GM21825 (cell line): ENCODE measurements at regions not wholly inside any gene's neighbourhood (a gene's known extent, or its start where the extent isn't known, plus 50 kb on each side); places are given as distances from the start of the nearest gene placed in this dataset.

ENCODE experiments used
- ATAC-seq: cut with Tn5 transposase; IDR thresholded peaks from one replicate; pipeline ENCODE4 v1.9.1; 2021; ENCODE audit warnings: mild to moderate bottlenecking, moderate library complexity; ENCODE audit not compliant: unreplicated experiment

DNA sequence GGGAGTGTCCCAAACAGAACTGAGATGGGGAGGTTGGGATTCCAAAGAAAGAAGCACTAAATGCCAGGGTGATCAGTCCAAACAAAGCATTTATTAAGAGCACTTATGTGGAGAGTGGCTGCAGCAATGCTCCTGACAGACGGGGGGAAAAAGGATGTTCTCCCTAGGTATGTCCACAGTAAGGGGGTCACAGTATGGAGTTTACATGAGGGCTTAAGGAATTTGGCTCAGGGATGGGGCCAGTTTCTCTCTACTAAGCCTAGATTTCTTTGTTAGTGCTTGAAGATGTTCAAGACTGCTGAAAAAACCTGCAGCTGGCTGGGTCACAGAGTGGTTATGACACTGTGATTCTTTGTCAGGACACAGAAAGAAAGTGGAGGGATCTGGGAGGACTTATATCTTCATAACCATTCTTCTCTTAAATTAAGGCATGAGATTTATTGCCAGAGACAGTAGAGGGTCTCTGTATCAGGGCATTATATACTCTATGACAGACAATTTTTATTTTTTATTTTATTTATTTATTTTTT lies 1468.0 kb downstream of the C4orf33 start:
- ATAC-seq = no peak

DNA sequence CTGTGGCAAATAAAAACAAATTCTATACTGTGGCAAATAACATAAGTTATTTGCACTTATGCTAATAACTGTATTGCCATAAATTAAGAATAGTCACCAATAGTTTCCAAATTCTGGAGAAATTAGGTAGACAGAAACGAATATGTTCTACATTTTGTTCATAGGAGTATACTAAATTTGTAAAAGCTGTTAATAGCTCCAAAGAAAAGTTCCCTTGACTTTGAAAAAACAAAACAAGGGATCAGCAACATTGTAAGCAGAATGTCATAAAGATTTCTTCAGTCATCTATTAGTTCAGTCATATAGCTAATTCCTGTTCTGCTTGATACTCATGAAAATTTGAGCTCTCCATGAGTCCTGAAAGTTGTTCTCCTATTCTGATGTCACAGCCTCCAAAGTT lies 1472.8 kb downstream of the C4orf33 start:
- ATAC-seq = no peak

DNA sequence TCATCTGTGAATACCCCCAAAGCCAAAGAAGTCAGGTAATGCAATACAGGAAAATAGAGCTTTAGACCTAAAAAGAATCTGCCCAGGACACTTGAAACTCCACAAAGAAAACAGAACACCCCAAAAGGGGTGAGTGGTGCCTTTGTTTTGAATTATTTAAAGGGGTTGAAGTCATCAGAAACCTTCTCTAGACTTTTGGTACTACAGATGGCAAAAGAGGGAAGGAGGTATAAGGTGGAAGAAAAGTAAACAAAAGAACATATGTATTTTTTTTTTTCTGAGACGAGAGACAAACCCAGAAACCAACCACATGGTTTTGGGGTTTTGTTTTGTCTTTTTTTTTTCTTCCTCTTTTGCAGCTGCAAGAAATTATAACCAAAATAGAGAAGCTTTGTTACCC lies 1477.8 kb downstream of the C4orf33 start:
- ATAC-seq = no peak

DNA sequence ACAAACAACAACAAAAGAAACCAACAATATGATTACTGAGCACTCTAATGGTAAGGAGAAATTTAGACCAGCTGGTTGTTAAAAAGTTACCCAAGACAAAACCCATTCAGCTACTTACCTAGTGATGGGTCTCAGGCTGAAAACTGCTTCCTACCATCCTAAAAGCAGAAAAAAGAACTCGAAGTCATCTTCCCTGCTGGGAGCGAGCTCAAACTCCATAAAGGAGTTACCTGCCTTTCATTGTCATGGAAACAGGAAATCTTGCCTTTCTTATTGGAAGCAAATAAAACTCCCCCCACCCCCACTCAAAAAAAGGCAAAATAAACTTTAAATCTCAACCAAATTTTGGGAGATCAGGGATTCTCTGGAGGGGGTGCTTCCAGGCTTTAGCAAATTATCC lies 1478.3 kb downstream of the C4orf33 start:
- no peak for ATAC-seq

DNA sequence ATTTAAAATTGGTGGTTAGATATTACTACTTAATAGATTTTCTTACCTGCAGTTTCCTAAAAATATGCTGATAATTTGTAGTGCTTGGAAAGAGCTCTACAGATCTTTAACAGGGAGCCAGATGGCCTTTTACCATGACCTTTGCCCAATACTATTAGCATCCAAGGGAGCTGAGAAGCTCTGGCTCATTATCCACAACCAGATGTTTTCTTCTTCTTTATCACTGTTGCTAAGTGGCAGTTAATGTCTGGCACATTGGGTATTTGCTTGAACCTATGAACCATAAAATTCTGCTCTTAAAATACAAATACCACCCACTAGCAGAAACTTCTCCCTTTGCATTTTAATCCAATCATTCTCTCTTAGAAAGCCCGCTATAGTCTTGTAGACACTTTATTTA lies 1480.3 kb downstream of the C4orf33 start:
- ATAC-seq = no peak

DNA sequence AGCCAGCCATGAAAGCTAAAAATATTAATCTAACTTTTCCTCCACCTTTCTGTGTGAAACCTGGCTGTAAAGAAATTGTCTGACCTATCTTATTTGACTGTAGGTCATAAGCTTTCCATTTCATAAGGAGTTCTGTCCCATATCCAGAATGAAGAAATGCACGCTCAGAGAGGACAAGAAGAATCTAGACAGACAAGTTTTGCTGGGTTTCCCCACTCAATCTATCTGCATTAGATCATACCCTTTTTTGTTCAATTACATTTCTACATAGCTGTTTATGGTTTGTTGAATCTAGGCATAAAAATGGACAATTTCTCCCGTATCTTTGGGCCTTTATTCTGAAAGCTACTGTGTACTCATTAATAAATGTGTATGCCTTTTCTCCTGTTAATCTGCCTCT lies 1495.1 kb downstream of the C4orf33 start:
- ATAC-seq = no peak

DNA sequence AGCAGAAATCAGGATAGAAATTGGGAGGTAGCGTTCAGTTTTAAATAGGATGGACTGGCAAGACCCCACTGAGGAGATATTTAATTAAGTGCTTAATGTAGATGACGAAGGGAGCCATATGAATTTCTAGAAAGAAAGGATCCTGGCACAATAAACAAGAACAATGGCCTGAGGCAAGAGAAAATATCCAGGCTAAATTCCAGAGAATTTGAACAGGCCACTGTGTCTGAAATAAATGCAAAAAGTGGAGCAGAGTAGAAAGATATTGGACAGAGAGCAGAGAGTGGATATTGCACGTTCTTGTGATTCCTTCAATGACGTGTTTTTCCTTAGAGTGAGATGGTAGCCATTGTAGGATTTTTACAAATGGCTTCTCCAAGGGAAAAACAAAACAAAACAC lies 1504.8 kb downstream of the C4orf33 start:
- no peak for ATAC-seq

DNA sequence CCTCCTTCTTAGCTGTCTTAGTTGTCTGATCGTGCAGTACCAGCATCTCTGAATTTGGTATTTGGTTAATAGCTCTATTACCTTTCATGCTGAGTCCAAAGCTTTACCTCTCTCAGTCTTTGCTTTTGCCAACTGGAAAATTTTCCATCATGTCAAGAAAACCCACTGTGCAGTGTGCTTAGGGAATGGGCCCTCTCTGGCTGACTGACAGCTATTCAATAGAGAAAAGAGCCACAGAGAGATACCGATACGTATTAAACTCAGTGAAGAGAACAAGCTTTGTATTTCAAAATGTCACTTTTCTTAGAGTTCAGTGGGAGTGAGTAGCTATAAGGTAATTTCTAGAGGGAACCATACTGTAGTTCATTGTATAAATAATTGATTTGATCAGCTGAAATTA lies 1507.1 kb downstream of the C4orf33 start:
- no peak for ATAC-seq

DNA sequence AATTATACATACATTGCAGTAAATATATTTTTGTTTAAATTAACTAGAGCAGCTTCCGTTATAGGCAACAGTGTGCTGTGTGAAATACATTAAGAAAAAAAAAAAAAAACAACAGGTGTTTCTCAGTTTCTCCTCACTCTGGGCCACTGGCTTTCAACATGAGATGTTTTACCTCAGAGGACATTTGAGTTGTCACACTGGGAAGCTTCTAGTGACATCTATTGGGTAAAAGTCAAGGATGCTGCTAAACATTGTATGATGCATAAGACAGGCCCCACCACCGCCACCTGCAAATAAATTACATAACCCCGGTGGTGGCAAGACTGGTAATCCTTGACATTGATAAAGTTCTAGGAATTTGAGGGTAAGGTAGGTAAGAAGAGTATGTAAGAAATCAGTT lies 1512.2 kb downstream of the C4orf33 start:
- no peak for ATAC-seq

DNA sequence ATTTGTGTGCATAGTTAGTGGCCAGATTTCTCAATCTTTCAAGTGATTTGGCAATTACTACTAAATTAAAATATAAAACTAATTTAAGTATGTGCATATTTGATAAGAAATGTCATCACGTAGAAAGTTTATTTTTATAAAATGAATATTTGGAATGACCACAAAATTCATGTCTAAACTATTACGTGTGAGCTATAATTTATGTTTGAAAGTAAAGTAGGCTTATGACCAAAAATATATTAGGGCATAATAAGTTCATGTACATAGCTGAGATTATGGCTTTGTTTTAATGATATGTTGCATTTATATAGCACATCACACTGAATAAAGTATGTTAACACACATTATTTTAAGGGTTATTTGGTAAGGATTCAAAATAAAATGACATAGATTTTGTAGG lies 1532.6 kb downstream of the C4orf33 start:
- no peak for ATAC-seq

DNA sequence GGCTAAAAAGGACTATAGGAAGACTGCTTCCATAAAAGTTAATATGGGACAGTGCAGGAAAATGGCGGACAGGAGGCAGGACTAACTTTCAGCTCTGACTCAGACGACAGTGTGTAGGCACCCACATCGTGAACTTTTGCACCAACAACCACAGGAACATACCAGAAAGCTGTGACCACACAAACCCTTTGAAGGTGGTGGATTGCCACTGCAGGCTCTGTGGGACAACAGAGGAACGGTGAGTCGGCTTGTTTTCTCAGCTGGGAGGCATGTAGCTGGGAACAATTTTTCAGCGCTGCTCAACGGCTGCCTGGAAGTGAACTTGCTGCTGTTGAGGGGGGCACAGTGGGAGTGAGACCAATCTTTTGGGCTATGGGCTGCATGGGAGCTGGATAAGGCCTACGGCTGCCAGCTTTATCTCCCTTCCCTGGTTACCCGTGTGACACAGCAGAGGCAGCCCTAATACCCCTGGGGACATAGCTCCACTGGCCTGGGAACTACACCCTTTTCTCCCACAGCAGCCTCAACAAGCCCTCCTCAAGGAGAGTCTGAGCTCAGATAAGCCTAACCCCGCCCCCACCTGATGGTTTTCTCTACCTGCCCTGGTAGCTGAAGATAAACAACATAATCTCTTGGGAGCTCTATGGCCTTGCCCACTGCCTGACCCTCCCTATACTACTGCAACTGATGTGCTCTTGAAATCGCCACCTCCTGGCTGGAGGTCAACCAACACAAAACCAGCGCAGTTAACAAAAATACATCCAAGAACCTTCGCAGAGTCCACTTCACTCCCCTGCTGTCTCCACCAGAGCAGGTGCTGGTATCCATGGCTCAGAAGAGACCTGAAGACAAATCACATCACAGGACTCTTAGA lies 1537.0 kb downstream of the C4orf33 start:
- ATAC-seq = no peak

DNA sequence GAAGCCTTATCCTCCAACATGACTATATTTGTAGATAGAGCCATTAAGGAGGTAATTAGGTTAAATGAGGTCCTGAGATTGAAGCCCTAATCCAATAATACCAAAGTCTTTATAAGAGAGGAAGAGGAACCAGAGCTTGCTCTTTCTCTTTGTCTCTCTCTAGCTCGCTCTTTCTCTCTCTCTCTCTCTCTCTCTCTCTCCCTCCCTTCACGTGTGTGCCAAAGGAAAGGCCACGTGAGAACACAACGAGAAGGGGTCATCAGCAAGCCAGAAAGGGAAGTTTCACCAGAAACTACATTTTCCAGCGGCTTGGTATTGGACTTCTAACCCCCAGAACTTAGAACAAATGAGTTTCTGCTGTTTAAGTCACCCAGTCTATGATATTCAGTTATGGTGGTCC lies 1540.5 kb downstream of the C4orf33 start:
- no peak for ATAC-seq

DNA sequence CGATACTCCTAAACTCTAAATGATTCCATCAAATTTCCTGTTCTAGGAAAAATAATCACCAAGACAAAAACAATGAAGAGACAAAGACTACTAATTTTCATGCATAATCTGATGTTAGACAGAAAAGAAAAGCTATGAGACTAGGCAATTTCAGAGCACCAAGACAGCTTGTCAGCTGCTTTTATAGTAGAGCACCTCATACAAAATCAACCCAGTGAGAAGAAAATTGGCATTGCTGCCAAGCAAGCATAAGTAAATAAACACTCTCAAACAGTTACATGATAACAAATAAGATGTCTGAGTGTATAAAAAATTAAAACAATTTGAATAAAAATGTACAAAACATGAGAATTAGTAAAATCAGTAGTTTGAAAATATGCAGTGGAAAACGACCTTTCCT lies 1544.6 kb downstream of the C4orf33 start:
- no peak for ATAC-seq

DNA sequence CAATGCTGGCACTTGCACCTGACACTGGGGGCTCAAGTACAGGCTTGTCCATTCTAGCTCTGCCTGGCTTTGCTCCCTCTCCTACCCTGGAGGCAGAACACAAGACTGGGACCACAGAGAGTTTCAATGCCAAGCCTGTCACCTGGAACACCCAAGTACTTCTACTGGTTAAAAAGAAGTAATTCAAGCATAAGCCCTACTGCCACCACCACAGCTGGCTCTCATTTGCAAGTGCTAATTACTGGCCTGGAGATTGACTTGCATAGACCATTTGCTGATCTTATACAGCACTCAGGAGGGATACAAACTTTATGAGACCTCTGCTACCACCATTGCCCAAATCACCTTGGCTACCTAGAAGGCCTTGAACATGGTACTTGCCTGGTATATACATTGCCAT lies 1550.9 kb downstream of the C4orf33 start:
- ATAC-seq = no peak

DNA sequence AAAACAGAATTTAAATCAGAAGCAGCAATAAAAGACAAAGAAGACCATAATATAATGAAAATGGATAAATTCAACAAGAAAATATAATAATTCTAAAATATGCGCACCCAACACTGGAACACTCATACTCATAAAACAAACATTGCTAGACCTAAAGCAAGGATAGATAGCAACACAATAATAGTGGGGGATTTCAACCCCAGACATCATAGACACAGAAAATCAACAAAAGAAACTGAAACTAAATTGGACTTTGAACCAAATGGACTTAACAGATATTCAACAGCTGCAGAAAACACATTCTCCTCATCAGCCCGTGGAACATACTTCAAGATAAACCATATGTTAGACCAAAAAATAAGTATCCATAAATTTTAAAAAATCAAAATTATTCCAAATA lies 1552.6 kb downstream of the C4orf33 start:
- ATAC-seq = no peak

DNA sequence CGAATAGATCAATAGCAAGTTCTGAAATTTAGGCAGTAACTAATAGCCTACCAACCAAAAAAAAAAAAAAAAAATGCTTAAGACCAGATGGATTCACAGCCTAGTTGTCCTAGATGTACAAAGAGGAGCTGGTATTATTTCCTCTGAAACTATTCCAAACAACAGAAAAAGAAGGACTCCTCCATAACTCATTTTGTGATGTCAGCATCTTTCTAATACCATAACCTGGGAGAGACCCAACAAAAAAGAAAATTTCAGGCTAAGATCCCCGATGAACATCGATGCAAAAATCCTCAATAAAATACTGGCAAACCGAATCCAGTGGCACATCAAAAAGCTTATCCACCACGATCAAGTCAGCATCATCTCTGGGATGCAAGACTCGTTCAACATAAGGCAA lies 1557.9 kb downstream of the C4orf33 start:
- ATAC-seq = no peak

DNA sequence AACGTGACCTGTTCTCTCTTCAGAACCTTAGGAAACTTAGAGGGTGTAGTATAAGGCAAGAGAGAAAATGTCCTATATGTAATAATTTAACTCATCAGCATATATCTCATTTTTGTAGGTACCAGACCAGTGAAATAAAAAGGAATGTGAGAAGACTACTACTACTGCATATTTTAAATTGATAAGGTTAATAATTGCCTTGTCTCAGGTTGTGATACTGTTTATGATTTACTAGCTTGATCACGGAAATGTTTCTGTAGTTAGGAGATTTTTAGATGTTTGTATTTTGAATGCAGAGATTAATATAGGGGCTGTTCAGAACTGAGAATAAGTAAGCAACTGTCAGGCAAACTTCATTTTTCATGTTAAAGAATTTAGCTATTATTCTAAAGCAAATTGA lies 1563.4 kb downstream of the C4orf33 start:
- ATAC-seq = no peak

DNA sequence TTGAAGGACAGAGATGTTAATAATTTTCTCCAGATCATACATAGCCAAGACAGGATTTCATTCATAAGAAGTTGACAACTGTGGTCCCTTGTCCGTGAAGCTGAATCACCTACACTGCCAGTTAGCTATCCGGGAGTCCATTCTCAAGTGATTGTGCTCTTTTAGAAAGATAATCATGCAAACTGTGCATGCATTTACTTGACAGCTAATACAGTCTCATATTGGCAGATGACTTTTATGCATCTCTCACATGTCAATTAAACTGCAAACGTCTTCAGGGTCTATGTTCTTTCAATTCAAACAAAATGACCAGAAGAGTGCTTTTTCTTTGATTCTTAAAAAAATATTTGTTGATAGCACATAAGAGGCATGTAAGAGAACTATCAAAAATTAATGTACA lies 1572.9 kb downstream of the C4orf33 start:
- no peak for ATAC-seq

DNA sequence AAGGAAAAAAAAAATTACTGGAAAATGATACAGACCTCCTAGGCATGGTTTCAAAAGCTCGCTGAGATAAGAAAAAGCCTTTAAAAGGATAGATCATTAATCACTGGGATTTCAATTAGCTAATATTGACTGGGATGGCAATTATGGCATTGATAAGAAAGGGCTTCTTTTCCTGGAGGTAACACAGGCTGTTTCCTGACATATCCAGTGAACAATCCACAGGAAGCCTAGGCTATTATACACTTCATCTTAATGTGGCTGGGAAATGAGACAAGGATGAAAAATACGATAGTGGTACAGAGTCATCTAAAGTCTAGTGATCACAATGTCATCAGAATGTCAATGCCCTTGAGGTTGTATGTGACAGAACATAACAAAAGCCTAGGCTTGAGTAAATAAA lies 1579.3 kb downstream of the C4orf33 start:
- ATAC-seq = no peak

DNA sequence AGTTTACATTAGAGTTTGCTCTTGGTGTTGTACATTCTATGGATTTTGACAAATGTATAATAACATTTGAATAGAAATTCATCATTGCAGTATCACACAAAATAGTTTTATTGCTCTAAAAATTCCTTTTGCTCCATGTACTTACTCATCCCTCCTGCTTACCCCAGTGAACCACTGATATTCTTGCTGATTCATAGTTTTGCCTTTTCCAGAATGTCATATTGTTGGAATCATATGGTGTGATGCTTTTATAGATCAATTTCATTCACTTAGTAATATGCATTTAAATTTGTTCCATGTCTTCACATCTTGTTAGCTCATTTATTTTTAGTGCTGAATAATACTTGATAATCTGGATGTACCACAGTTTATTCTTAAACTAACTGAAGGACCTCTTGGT lies 1593.2 kb downstream of the C4orf33 start:
- no peak for ATAC-seq

DNA sequence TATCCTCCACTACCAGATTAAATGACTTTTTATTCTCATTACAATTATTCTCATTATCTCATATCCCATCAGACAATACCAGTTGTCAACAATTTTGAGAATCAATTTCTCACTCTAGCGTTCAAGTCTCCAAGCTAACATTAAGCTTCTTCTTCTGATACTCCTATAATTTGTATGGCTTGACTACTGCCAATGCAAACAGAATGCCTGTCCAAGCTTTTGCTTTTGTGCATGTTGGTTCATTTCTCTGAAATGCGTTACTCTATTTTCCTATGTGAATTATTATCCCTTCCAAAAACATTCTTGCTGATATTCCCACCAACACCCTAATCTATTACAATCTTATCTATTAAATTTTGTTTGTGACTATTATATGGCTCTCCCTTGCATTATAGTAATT lies 1602.3 kb downstream of the C4orf33 start:
- ATAC-seq = no peak

DNA sequence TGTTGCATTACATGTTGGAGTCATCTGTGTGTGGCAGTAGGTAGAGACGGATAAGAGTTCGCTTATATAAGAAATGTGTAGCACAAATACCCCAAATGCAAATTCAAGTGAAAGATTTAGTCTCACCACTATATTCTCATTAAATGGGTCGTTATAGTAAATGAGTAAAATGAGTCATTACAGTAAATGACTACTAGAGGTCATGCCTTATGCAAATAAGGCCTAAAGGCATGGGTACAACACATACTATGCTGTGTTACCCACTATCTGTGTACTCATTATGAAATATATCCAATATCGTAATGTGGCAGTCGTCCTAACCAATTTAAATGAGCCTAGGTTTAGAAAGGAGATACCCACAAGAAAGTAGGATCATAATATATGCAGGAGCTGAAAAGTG lies 1603.1 kb downstream of the C4orf33 start:
- ATAC-seq = no peak
